ENCODE measurements at regions not wholly inside any gene's neighbourhood (a gene's known extent, or its start where the extent isn't known, plus 50 kb on each side); places are given as distances from the start of the nearest gene placed in this dataset.

GRCh38 chr4:33068539-33068938, 2348.4 kb downstream of the PCDH7 start:
- H3K4me3 ChIP-seq (ENCODE audit: low read length) = no peak overlapping the region
- WGBS (ENCODE audit: insufficient coverage, insufficient read length) = no CpG with 5 or more reads among the region's 1 CpG
- H3K9me3 ChIP-seq (ENCODE audit: control insufficient read depth, insufficient read depth, low read length) = no peaks in the 10 kb centered on the region
- H3K27ac ChIP-seq (ENCODE audit: low read length) = no peak overlapping the region
- no peak for DNase-seq (ENCODE audit: low read depth, low spot score)
- H3K4me1 ChIP-seq (ENCODE audit: control insufficient read depth, insufficient read depth, low read length) = no peaks in the 10 kb centered on the region
- no peaks in the 10 kb centered on the region for H3K36me3 ChIP-seq (ENCODE audit: control insufficient read depth, insufficient read depth, low read length)
- H3K27me3 ChIP-seq (ENCODE audit: control insufficient read depth, insufficient read depth, low read length) = no peaks in the 10 kb centered on the region

- no peaks in the 10 kb centered on the region for H3K36me3 ChIP-seq (ENCODE audit: control insufficient read depth, insufficient read depth, low read length)
- no CpG with 5 or more reads among the region's 3 CpGs for whole genome bisulfite sequencing (ENCODE audit: insufficient coverage, insufficient read length)
- H3K27ac ChIP-seq (ENCODE audit: low read length) = no peak overlapping the region
- no peak for DNase-seq (ENCODE audit: low read depth, low spot score)
- H3K4me3 ChIP-seq (ENCODE audit: low read length) = no peak overlapping the region
- H3K27me3 ChIP-seq (ENCODE audit: control insufficient read depth, insufficient read depth, low read length) = no peaks in the 10 kb centered on the region
- H3K4me1 ChIP-seq (ENCODE audit: control insufficient read depth, insufficient read depth, low read length) = no peaks in the 10 kb centered on the region
- no peaks in the 10 kb centered on the region for H3K9me3 ChIP-seq (ENCODE audit: control insufficient read depth, insufficient read depth, low read length)
These were observed 2351.4 kb downstream of the PCDH7 start for GRCh38 chr4:33071535-33071934.

GRCh38 chr4:33072298-33073089, 2352.3 kb downstream of the PCDH7 start:
- H3K4me3 ChIP-seq (ENCODE audit: low read length) = no peak overlapping the region
- no peaks in the 10 kb centered on the region for H3K4me1 ChIP-seq (ENCODE audit: control insufficient read depth, insufficient read depth, low read length)
- no peak overlapping the region for H3K27ac ChIP-seq (ENCODE audit: low read length)
- no CpG with 5 or more reads among the region's 5 CpGs for WGBS (ENCODE audit: insufficient coverage, insufficient read length)
- no peaks in the 10 kb centered on the region for H3K9me3 ChIP-seq (ENCODE audit: control insufficient read depth, insufficient read depth, low read length)
- DNase-seq (ENCODE audit: low read depth, low spot score) = no peak
- H3K36me3 ChIP-seq (ENCODE audit: control insufficient read depth, insufficient read depth, low read length) = no peaks in the 10 kb centered on the region
- H3K27me3 ChIP-seq (ENCODE audit: control insufficient read depth, insufficient read depth, low read length) = no peaks in the 10 kb centered on the region

GRCh38 chr4:33073811-33074210, 2353.6 kb downstream of the PCDH7 start:
- no peaks in the 10 kb centered on the region for H3K9me3 ChIP-seq (ENCODE audit: control insufficient read depth, insufficient read depth, low read length)
- no peaks in the 10 kb centered on the region for H3K4me1 ChIP-seq (ENCODE audit: control insufficient read depth, insufficient read depth, low read length)
- no peak overlapping the region for H3K4me3 ChIP-seq (ENCODE audit: low read length)
- no peaks in the 10 kb centered on the region for H3K36me3 ChIP-seq (ENCODE audit: control insufficient read depth, insufficient read depth, low read length)
- H3K27me3 ChIP-seq (ENCODE audit: control insufficient read depth, insufficient read depth, low read length) = no peaks in the 10 kb centered on the region
- no peak for DNase-seq (ENCODE audit: low read depth, low spot score)
- WGBS (ENCODE audit: insufficient coverage, insufficient read length) = no CpG with 5 or more reads among the region's 1 CpG
- H3K27ac ChIP-seq (ENCODE audit: low read length) = no peak overlapping the region

- H3K27ac ChIP-seq (ENCODE audit: low read length) = no peak overlapping the region
- no peaks in the 10 kb centered on the region for H3K27me3 ChIP-seq (ENCODE audit: control insufficient read depth, insufficient read depth, low read length)
- no peaks in the 10 kb centered on the region for H3K4me1 ChIP-seq (ENCODE audit: control insufficient read depth, insufficient read depth, low read length)
- no peaks in the 10 kb centered on the region for H3K9me3 ChIP-seq (ENCODE audit: control insufficient read depth, insufficient read depth, low read length)
- DNase-seq (ENCODE audit: low read depth, low spot score) = no peak
- WGBS (ENCODE audit: insufficient coverage, insufficient read length) = no CpG with 5 or more reads among the region's 2 CpGs
- H3K4me3 ChIP-seq (ENCODE audit: low read length) = no peak overlapping the region
- no peaks in the 10 kb centered on the region for H3K36me3 ChIP-seq (ENCODE audit: control insufficient read depth, insufficient read depth, low read length)
These were observed 2358.0 kb downstream of the PCDH7 start for GRCh38 chr4:33078145-33078544.

- Histone ChIP-seq H3K4me1 (ENCODE audit: control insufficient read depth, insufficient read depth, low read length) (no peaks in the 10 kb centered on the region), H3K27me3 (ENCODE audit: control insufficient read depth, insufficient read depth, low read length) (no peaks in the 10 kb centered on the region), H3K36me3 (ENCODE audit: control insufficient read depth, insufficient read depth, low read length) (no peaks in the 10 kb centered on the region), H3K27ac (ENCODE audit: low read length) (no peak overlapping the region), H3K9me3 (ENCODE audit: control insufficient read depth, insufficient read depth, low read length) (no peaks in the 10 kb centered on the region), H3K4me3 (ENCODE audit: low read length) (no peak overlapping the region)
- no peak for DNase-seq (ENCODE audit: low read depth, low spot score)
- WGBS (ENCODE audit: insufficient coverage, insufficient read length) = no CpG with 5 or more reads among the region's 2 CpGs
These were observed 2360.1 kb downstream of the PCDH7 start for GRCh38 chr4:33080275-33080674.

- no peak overlapping the region for H3K27ac ChIP-seq (ENCODE audit: low read length)
- WGBS (ENCODE audit: insufficient coverage, insufficient read length) = no CpG with 5 or more reads among the region's 2 CpGs
- H3K36me3 ChIP-seq (ENCODE audit: control insufficient read depth, insufficient read depth, low read length) = no peaks in the 10 kb centered on the region
- H3K9me3 ChIP-seq (ENCODE audit: control insufficient read depth, insufficient read depth, low read length) = no peaks in the 10 kb centered on the region
- no peaks in the 10 kb centered on the region for H3K27me3 ChIP-seq (ENCODE audit: control insufficient read depth, insufficient read depth, low read length)
- no peaks in the 10 kb centered on the region for H3K4me1 ChIP-seq (ENCODE audit: control insufficient read depth, insufficient read depth, low read length)
- no peak for DNase-seq (ENCODE audit: low read depth, low spot score)
- no peak overlapping the region for H3K4me3 ChIP-seq (ENCODE audit: low read length)
These were observed 2365.5 kb downstream of the PCDH7 start for GRCh38 chr4:33085709-33086108.

GRCh38 chr4:33086331-33086925, 2366.3 kb downstream of the PCDH7 start:
- no peak overlapping the region for H3K27ac ChIP-seq (ENCODE audit: low read length)
- DNase-seq (ENCODE audit: low read depth, low spot score) = no peak
- H3K4me1 ChIP-seq (ENCODE audit: control insufficient read depth, insufficient read depth, low read length) = no peaks in the 10 kb centered on the region

GRCh38 chr4:33088713-33089112, 2368.5 kb downstream of the PCDH7 start:
- no peaks in the 10 kb centered on the region for H3K4me1 ChIP-seq (ENCODE audit: control insufficient read depth, insufficient read depth, low read length)
- no peaks in the 10 kb centered on the region for H3K9me3 ChIP-seq (ENCODE audit: control insufficient read depth, insufficient read depth, low read length)
- no peak for DNase-seq (ENCODE audit: low read depth, low spot score)
- no peaks in the 10 kb centered on the region for H3K36me3 ChIP-seq (ENCODE audit: control insufficient read depth, insufficient read depth, low read length)
- no peaks in the 10 kb centered on the region for H3K27me3 ChIP-seq (ENCODE audit: control insufficient read depth, insufficient read depth, low read length)
- H3K4me3 ChIP-seq (ENCODE audit: low read length) = no peak overlapping the region
- H3K27ac ChIP-seq (ENCODE audit: low read length) = no peak overlapping the region
- WGBS (ENCODE audit: insufficient coverage, insufficient read length) = no CpG with 5 or more reads among the region's 2 CpGs

More at GRCh38 chr4:33086331-33086925, 2366.3 kb downstream of the PCDH7 start:
- WGBS (ENCODE audit: insufficient coverage, insufficient read length) = no CpG with 5 or more reads among the region's 2 CpGs
- Histone ChIP-seq H3K36me3 (ENCODE audit: control insufficient read depth, insufficient read depth, low read length) (no peaks in the 10 kb centered on the region), H3K4me3 (ENCODE audit: low read length) (no peak overlapping the region), H3K27me3 (ENCODE audit: control insufficient read depth, insufficient read depth, low read length) (no peaks in the 10 kb centered on the region), H3K9me3 (ENCODE audit: control insufficient read depth, insufficient read depth, low read length) (no peaks in the 10 kb centered on the region)

- DNase-seq (ENCODE audit: low read depth, low spot score) = no peak
- H3K27me3 ChIP-seq (ENCODE audit: control insufficient read depth, insufficient read depth, low read length) = no peaks in the 10 kb centered on the region
- H3K27ac ChIP-seq (ENCODE audit: low read length) = no peak overlapping the region
- no peaks in the 10 kb centered on the region for H3K36me3 ChIP-seq (ENCODE audit: control insufficient read depth, insufficient read depth, low read length)
- H3K4me3 ChIP-seq (ENCODE audit: low read length) = no peak overlapping the region
- no peaks in the 10 kb centered on the region for H3K4me1 ChIP-seq (ENCODE audit: control insufficient read depth, insufficient read depth, low read length)
- no CpG with 5 or more reads among the region's 6 CpGs for WGBS (ENCODE audit: insufficient coverage, insufficient read length)
- no peaks in the 10 kb centered on the region for H3K9me3 ChIP-seq (ENCODE audit: control insufficient read depth, insufficient read depth, low read length)
These were observed 2370.7 kb downstream of the PCDH7 start for GRCh38 chr4:33090910-33091309.

- no CpG with 5 or more reads among the region's 3 CpGs for WGBS (ENCODE audit: insufficient coverage, insufficient read length)
- no peaks in the 10 kb centered on the region for H3K9me3 ChIP-seq (ENCODE audit: control insufficient read depth, insufficient read depth, low read length)
- no peaks in the 10 kb centered on the region for H3K36me3 ChIP-seq (ENCODE audit: control insufficient read depth, insufficient read depth, low read length)
- no peak overlapping the region for H3K27ac ChIP-seq (ENCODE audit: low read length)
- no peak for DNase-seq (ENCODE audit: low read depth, low spot score)
- H3K27me3 ChIP-seq (ENCODE audit: control insufficient read depth, insufficient read depth, low read length) = no peaks in the 10 kb centered on the region
- no peaks in the 10 kb centered on the region for H3K4me1 ChIP-seq (ENCODE audit: control insufficient read depth, insufficient read depth, low read length)
- no peak overlapping the region for H3K4me3 ChIP-seq (ENCODE audit: low read length)
These were observed 2371.8 kb downstream of the PCDH7 start for GRCh38 chr4:33091961-33092360.

Measured in iPS DF 6.9 (cell line).